Lower leg skin (tissue), 3 donors: ENCODE measurements at regions not wholly inside any gene's neighbourhood (a gene's known extent, or its start where the extent isn't known, plus 50 kb on each side); places are given as distances from the start of the nearest gene placed in this dataset.

Source experiments
- CTCF ChIP-seq, 3 donors: fragments of 450-650 bp; IDR thresholded peaks; one replicate each; pipeline ENCODE4 v1.5.1; 2016; ENCODE audit warnings: antibody characterized with exemption in 3 of 3, mild to moderate bottlenecking in 3 of 3, moderate library complexity in 2 of 3
- POLR2A ChIP-seq, 2 donors: fragments of 450-650 bp; IDR thresholded peaks; one replicate each; pipeline ENCODE4 v1.6.1; 2016 to 2017; ENCODE audit warnings: antibody characterized with exemption in 2 of 2, mild to moderate bottlenecking in 1 of 2, moderate library complexity in 1 of 2

- TF ChIP-seq CTCF (IDR thresholded peaks at IDR 0.05), result no peak
- no peak for TF ChIP-seq POLR2A (IDR thresholded peaks at IDR 0.05)
Observed at GRCh38 chr18:10232062-10232461, 222.4 kb upstream of the APCDD1 start.
